Liver (tissue), 8 donors: ENCODE measurements at regions not wholly inside any gene's neighbourhood (a gene's known extent, or its start where the extent isn't known, plus 50 kb on each side); places are given as distances from the start of the nearest gene placed in this dataset.

Experiments used
- DNase-seq: peaks from one replicate; pipeline ENCODE4 v3.0.0-alpha.2; 2017; ENCODE audit warnings: low spot score
- H3K27ac ChIP-seq, 2 donors: one replicate each; pipeline ENCODE4 v1.7.0; 2013; ENCODE audit warnings: inconsistent platforms in 2 of 2, low read length in 2 of 2, control low read depth in 1 of 2, low read depth in 1 of 2, mild to moderate bottlenecking in 1 of 2
- H3K27me3 ChIP-seq, 4 donors: one replicate each; pipeline versions ENCODE4 v1.6.1 to v1.7.0; 2013; ENCODE audit warnings: low read length in 3 of 4, inconsistent platforms in 1 of 4, mild to moderate bottlenecking in 1 of 4, moderate library complexity in 1 of 4; ENCODE audit not compliant: control insufficient read depth in 4 of 4, insufficient read depth in 4 of 4
- H3K36me3 ChIP-seq, 4 donors: one replicate each; pipeline versions ENCODE4 v1.6.1 to v1.7.0; 2013; ENCODE audit warnings: low read length in 3 of 4, mild to moderate bottlenecking in 3 of 4, low read depth in 1 of 4, moderate library complexity in 1 of 4; ENCODE audit not compliant: control insufficient read depth in 4 of 4, insufficient read depth in 3 of 4
- H3K4me1 ChIP-seq, 4 donors: one replicate each; pipeline versions ENCODE4 v1.6.1 to v1.7.0; 2013; ENCODE audit warnings: low read length in 3 of 4, mild to moderate bottlenecking in 3 of 4, moderate library complexity in 1 of 4; ENCODE audit not compliant: control insufficient read depth in 4 of 4, insufficient read depth in 4 of 4
- H3K4me3 ChIP-seq, 3 donors: one replicate each; pipeline versions ENCODE4 v1.6.1 to v1.7.0; 2013; ENCODE audit warnings: low read length in 3 of 3, control low read depth in 1 of 3, low read depth in 1 of 3, mild to moderate bottlenecking in 1 of 3
- H3K9ac ChIP-seq, 2 donors: one replicate each; pipeline ENCODE4 v1.7.0; 2013; ENCODE audit warnings: low read length in 2 of 2, mild to moderate bottlenecking in 2 of 2, moderate library complexity in 2 of 2, control low read depth in 1 of 2, low read depth in 1 of 2
- H3K9me3 ChIP-seq, 4 donors: one replicate each; pipeline versions ENCODE4 v1.6.1 to v1.7.0; 2013; ENCODE audit warnings: low read length in 3 of 4; ENCODE audit not compliant: control insufficient read depth in 4 of 4
- EGR1 ChIP-seq, 2 donors: IDR thresholded peaks; 2 replicates each; pipeline ENCODE4 v1.6.1; 2016 to 2018; ENCODE audit warnings: antibody characterized with exemption in 2 of 2, low read depth in 2 of 2
- FOXA1 ChIP-seq: IDR thresholded peaks from 2 replicates; pipeline ENCODE4 v1.6.1; 2016; ENCODE audit warnings: antibody characterized with exemption
- FOXA2 ChIP-seq: IDR thresholded peaks from 2 replicates; pipeline ENCODE4 v1.6.1; 2016; ENCODE audit warnings: antibody characterized with exemption
- GABPA ChIP-seq, 2 donors: IDR thresholded peaks in 1 of 2; conservative IDR thresholded peaks in 1 of 2; 2 replicates each; pipeline ENCODE4 v1.6.1; 2016; ENCODE audit warnings: antibody characterized with exemption in 2 of 2, mild to moderate bottlenecking in 1 of 2, moderate library complexity in 1 of 2
- HNF4A ChIP-seq, 2 donors: conservative IDR thresholded peaks; 2 replicates each; pipeline ENCODE4 v1.6.1; 2016; ENCODE audit warnings: antibody characterized with exemption in 2 of 2, mild to moderate bottlenecking in 2 of 2
- HNF4G ChIP-seq: IDR thresholded peaks from 2 replicates; pipeline ENCODE4 v1.6.1; 2016; ENCODE audit warnings: antibody characterized with exemption
- JUND ChIP-seq, 2 donors: IDR thresholded peaks; 2 replicates each; pipeline ENCODE4 v1.6.1; 2016; ENCODE audit warnings: antibody characterized with exemption in 2 of 2
- NR2F2 ChIP-seq: IDR thresholded peaks from 2 replicates; pipeline ENCODE4 v1.6.1; 2016; ENCODE audit warnings: antibody characterized with exemption
- RAD21 ChIP-seq, 2 donors: IDR thresholded peaks; 2 replicates each; pipeline ENCODE4 v1.6.1; 2016; ENCODE audit warnings: antibody characterized with exemption in 2 of 2, mild to moderate bottlenecking in 2 of 2
- REST ChIP-seq: IDR thresholded peaks from 2 replicates; pipeline ENCODE4 v1.6.1; 2016; ENCODE audit warnings: antibody characterized with exemption, mild to moderate bottlenecking
- RXRA ChIP-seq, 2 donors: IDR thresholded peaks; 2 replicates each; pipeline ENCODE4 v1.6.1; 2017 to 2018; ENCODE audit warnings: antibody characterized with exemption in 2 of 2, mild to moderate bottlenecking in 1 of 2
- TAF1 ChIP-seq: conservative IDR thresholded peaks from 2 replicates; pipeline ENCODE4 v1.6.1; 2016; ENCODE audit warnings: antibody characterized with exemption, mild to moderate bottlenecking
- YY1 ChIP-seq: IDR thresholded peaks from 2 replicates; pipeline ENCODE4 v1.6.1; 2016; ENCODE audit warnings: antibody characterized with exemption, mild to moderate bottlenecking
- ZBTB33 ChIP-seq: IDR thresholded peaks from 2 replicates; pipeline ENCODE4 v1.6.1; 2016; ENCODE audit warnings: antibody characterized with exemption
- WGBS: extraction: QIAGEN DNeasy Blood & Tissue Kit; methylation state at CpG from one replicate; pipeline ENCODE4 v1.1.7; 2013; 5-methylcytosine and 5-hydroxymethylcytosine counted together
- TF ChIP-seq, protein P1 (sequence below): IDR thresholded peaks from 2 replicates; pipeline ENCODE4 v1.6.1; 2016; ENCODE audit warnings: antibody characterized with exemption
- TF ChIP-seq, protein P2 (sequence below): fragments of 150-350 bp; IDR thresholded peaks from 2 replicates; pipeline ENCODE4 v1.5.1; 2017; ENCODE audit warnings: improper control_type of control experiment, low read depth, low read length; ENCODE audit not compliant: missing input control
- donor health status: healthy.
- donor health status: healthy.
- donor health status: healthy.
- donor health status: healthy.
- donor health status: healthy.

GRCh38 chr14:99023371-99023770 lies 248.6 kb downstream of the BCL11B start:
- DNase-seq, result no peak
- Histone ChIP-seq H3K4me3 (no peak overlapping the region), H3K27ac (no peak overlapping the region), H3K9ac (no peak overlapping the region), H3K4me1 (no peaks in the 10 kb centered on the region), H3K27me3 (no peaks in the 10 kb centered on the region), H3K9me3 (peaks cover 0 to 3% (median 0%) of the 10 kb centered on the region in 4 donors), H3K36me3 (no peaks in the 10 kb centered on the region)
- TF ChIP-seq GABPA (IDR thresholded peaks at IDR 0.05 in 1 of 2, conservative IDR thresholded peaks at IDR 0.05 in 1 of 2), result no peak
- TF ChIP-seq REST, result no peak
- TF ChIP-seq FOXA1, result no peak
- WGBS, result 41% methylated on average over 1 of the region's 1 CpG

- DNase-seq, result no peak
- Histone ChIP-seq H3K4me3 (no peak overlapping the region), H3K27ac (no peak overlapping the region), H3K36me3 (no peaks in the 10 kb centered on the region), H3K4me1 (no peaks in the 10 kb centered on the region), H3K9ac (no peak overlapping the region), H3K9me3 (peaks cover 0 to 3% (median 0%) of the 10 kb centered on the region in 4 donors), H3K27me3 (no peaks in the 10 kb centered on the region)
- no peak for TF ChIP-seq GABPA (IDR thresholded peaks at IDR 0.05 in 1 of 2, conservative IDR thresholded peaks at IDR 0.05 in 1 of 2)
- no peak for TF ChIP-seq RXRA (IDR thresholded peaks at IDR 0.05)
- no peak for TF ChIP-seq HNF4A (conservative IDR thresholded peaks at IDR 0.05)
- TF ChIP-seq, protein P1, sequence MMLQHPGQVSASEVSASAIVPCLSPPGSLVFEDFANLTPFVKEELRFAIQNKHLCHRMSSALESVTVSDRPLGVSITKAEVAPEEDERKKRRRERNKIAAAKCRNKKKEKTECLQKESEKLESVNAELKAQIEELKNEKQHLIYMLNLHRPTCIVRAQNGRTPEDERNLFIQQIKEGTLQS, result no peak
- TF ChIP-seq, protein P2, sequence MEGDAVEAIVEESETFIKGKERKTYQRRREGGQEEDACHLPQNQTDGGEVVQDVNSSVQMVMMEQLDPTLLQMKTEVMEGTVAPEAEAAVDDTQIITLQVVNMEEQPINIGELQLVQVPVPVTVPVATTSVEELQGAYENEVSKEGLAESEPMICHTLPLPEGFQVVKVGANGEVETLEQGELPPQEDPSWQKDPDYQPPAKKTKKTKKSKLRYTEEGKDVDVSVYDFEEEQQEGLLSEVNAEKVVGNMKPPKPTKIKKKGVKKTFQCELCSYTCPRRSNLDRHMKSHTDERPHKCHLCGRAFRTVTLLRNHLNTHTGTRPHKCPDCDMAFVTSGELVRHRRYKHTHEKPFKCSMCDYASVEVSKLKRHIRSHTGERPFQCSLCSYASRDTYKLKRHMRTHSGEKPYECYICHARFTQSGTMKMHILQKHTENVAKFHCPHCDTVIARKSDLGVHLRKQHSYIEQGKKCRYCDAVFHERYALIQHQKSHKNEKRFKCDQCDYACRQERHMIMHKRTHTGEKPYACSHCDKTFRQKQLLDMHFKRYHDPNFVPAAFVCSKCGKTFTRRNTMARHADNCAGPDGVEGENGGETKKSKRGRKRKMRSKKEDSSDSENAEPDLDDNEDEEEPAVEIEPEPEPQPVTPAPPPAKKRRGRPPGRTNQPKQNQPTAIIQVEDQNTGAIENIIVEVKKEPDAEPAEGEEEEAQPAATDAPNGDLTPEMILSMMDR, result no peak
- TF ChIP-seq HNF4G, result no peak
- TF ChIP-seq EGR1 (IDR thresholded peaks at IDR 0.05; ENCODE audit: low read depth in 2 of 2), result no peak
- no peak for TF ChIP-seq RAD21 (IDR thresholded peaks at IDR 0.05)
- TF ChIP-seq FOXA2, result no peak
- TF ChIP-seq YY1, result no peak
- no peak for TF ChIP-seq REST
- TF ChIP-seq TAF1, result no peak
- TF ChIP-seq ZBTB33, result no peak
- no peak for TF ChIP-seq NR2F2
- TF ChIP-seq JUND (IDR thresholded peaks at IDR 0.05), result no peak
- TF ChIP-seq FOXA1, result no peak
- WGBS, result 68% methylated on average over 4 of the region's 4 CpGs
Observed at GRCh38 chr14:99024926-99025325, 247.1 kb downstream of the BCL11B start.
